Left lobe of liver (tissue), 2 donors: ENCODE measurements at regions not wholly inside any gene's neighbourhood (a gene's known extent, or its start where the extent isn't known, plus 50 kb on each side); places are given as distances from the start of the nearest gene placed in this dataset.

Experiments
- ATAC-seq: fragments of 200-7000 bp; cut with Tn5 transposase; one replicate; pipeline ENCODE4 v1.9.1; 2020; ENCODE audit warnings: mild to moderate bottlenecking, moderate library complexity
- DNase-seq: peaks from one replicate; pipeline ENCODE4 v3.0.0-alpha.2; 2020; ENCODE audit warnings: low spot score
- donor health status: DM: no; HTN: no; CAD: no; lungs with moderate emphysema.
- donor health status: DM: no; HTN: yes; CAD: no.

DNA sequence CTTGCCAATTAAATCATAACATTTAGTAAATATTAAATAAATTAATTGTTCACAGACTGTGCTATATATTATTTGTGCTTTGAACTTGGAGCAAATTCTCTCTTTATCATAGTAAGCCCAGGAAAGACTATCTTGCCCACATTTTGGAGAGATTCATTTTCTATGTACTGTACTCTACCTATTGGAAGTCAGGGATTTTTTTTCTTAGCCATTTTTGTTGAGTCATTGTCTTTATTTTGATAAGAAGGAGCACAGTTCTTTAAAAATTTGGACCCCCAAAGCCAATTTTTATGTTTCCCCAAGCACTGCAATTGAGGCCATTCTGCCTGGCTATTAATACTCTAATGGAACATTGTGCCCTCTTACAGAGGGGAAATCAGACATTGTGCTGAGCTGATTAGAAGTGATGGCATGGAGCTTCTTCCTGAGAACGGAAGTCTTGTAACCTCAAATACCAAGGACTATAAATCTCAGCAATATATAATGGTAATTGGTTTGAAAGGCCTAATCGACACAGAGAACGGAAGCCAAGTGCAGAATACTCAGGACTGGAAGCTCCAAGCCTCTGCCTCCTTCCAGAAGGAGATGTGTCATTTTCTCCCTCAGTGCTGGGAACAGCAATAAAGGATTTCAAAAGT lies 188.8 kb upstream of the PAPPA start:
- DNase-seq (no peak), ATAC-seq (no peak)

GRCh38 chr9:115966660-115967059 lies 186.9 kb upstream of the PAPPA start:
- DNase-seq (no peak), ATAC-seq (peak; percentile 21)

DNA sequence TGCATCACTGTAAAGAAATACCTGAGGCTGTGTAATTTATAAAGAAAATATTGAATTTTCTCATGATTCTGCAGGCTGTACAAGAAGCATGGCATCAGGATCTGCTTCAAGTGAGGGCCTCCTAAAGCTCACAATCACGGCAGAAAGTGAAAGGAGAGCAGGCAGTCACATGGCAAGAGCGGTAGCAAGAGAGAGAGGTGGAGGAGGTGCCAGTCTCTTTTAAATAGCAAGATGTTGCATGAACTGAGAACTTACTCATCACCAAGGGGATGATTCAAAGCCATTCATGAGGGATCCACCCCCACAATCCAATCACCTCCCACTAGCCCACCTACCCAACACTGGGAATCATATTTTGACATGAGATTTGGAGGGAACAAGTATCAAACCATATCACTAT lies 184.5 kb upstream of the PAPPA start:
- ATAC-seq: no peak
- DNase-seq: no peak

DNA sequence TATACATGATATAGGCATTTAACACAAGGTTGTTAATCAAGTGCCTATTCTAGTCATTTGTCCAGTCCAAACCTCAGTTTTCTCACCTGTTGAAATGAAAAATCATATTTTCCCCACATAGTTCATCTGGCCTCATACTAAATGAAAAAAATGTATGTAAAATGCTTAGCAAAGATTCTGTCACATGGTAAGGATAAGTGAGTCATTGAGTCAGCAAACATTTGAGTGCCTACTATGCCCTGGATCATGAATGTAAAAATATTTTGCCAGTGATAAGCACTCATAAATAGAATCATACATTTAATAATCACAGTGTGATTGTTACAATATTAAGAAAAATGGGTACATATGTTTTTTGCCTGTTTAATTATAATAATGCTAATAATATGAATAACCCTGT lies 181.2 kb upstream of the PAPPA start:
- no peak for ATAC-seq
- DNase-seq: no peak

- ATAC-seq: no peak
- no peak for DNase-seq
Observed at GRCh38 chr9:115972843-115973595, 180.6 kb upstream of the PAPPA start.

GRCh38 chr9:115976781-115977180 lies 176.8 kb upstream of the PAPPA start:
- ATAC-seq (no peak), DNase-seq (no peak)

DNA sequence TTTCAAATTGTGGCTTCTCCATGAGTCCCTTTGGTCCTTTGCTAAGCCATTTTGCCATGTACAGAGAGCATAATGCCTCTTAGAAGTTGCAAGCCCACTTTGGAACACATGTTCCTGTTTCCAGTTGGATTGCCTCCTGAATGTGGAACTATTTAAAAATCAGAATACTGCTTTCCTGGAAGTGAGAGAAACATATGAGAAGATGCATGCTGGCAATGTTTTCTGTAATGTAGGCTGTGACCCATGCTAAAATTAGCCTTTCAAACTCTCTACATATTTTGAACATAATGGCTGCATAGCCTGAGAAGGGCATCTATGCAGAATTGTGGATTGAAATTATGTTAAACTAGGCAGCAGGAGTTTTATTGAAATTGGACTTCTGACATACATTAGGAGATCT lies 175.5 kb upstream of the PAPPA start:
- no peak for ATAC-seq
- no peak for DNase-seq

DNA sequence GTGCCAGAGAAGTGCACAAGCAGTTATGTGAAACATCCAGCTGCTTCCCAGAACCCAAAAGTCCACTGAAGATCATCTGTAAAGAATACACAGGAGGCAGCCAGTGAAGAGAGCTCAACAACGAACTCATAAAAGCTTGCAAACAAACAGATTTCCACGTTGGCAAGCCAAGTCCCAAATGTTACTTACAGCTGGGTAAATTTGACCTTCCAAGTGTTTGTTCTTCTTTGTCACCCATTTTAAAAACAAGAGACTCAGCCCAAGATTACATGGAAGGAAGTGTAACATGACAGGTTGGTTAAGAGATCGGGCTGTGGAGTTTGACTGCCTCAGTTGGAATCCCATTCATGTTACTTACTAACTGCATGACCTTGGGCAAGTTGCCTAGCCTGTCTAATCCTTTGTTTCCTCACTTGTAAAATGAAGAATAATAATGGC lies 174.9 kb upstream of the PAPPA start:
- ATAC-seq (no peak), DNase-seq (no peak)

GRCh38 chr9:115980054-115980453 lies 173.5 kb upstream of the PAPPA start:
- ATAC-seq: no peak
- no peak for DNase-seq

GRCh38 chr9:115980502-115980901 lies 173.1 kb upstream of the PAPPA start:
- ATAC-seq (no peak), DNase-seq (no peak)

- ATAC-seq: no peak
- no peak for DNase-seq
Observed at GRCh38 chr9:115980976-115981375, 172.6 kb upstream of the PAPPA start.

- no peak for DNase-seq
- no peak for ATAC-seq
Observed at GRCh38 chr9:115983366-115983765, 170.2 kb upstream of the PAPPA start.

DNA sequence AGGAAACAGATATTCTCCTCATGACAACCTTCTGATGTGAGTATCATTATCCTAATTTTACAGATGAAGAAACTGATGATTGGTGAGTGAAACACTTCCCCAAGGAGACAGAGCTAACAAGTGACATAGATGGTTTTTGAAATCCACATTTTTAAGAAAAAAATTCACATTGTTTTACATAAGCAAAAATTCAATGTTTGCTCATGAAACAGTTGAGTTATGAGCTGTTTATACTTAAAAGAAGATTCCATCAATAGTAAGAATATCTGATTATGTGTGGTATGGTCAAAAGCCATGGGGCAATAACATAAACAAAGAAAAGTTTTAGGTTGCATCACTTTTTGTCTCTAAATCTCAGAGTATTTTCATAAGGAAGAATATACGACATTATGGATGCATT lies 167.9 kb upstream of the PAPPA start:
- no peak for ATAC-seq
- DNase-seq: no peak

GRCh38 chr9:115986508-115986907 lies 167.1 kb upstream of the PAPPA start:
- DNase-seq (no peak), ATAC-seq (no peak)

DNA sequence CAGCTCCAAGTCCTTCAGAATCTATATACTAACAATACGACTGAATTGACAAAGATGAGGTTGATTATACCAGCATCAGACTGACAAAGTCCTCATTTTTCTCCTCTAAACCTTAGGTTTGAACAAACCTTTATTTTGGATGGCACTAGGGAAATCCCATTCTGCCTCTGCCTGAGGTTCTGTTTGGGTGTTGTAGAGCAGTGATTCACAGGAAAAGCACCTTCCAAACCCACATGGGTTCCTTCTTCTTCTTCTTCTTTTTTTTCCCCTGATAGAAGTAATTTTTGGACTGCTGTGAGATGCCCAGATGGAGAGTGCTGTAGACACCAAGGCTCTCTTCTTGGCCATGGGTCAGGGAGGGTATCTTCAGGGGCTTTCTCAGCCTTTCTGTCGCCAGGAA lies 164.9 kb upstream of the PAPPA start:
- ATAC-seq (no peak), DNase-seq (no peak)

GRCh38 chr9:115989831-115990230 lies 163.8 kb upstream of the PAPPA start:
- DNase-seq (no peak), ATAC-seq (no peak)

DNA sequence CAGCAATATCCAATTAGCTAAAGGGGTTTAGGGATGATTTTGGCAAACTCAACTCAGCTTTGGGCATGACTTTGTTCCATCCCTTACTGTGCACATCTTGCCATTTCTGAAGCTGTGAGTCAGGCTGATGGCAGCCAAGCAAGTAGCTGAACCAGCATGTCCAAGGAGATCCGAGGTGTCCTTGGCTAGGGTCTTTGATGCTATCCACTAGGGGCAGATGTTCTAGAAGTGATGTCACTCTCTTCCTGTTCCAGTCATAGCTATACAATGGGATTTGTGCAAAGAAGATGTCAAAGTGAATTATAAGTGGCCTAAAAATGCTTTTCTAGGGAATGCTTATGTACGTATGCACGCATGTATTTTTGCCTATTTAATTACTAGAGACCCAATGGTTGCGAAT lies 160.8 kb upstream of the PAPPA start:
- ATAC-seq (no peak), DNase-seq (no peak)

- no peak for DNase-seq
- no peak for ATAC-seq
Observed at GRCh38 chr9:115997923-115998322, 155.7 kb upstream of the PAPPA start.

- no peak for ATAC-seq
Observed at GRCh38 chr9:115998666-115999065, 154.9 kb upstream of the PAPPA start.

GRCh38 chr9:115999498-115999897 lies 154.1 kb upstream of the PAPPA start:
- no peak for ATAC-seq

More at GRCh38 chr9:115998666-115999065, 154.9 kb upstream of the PAPPA start:
- DNase-seq: no peak

DNA sequence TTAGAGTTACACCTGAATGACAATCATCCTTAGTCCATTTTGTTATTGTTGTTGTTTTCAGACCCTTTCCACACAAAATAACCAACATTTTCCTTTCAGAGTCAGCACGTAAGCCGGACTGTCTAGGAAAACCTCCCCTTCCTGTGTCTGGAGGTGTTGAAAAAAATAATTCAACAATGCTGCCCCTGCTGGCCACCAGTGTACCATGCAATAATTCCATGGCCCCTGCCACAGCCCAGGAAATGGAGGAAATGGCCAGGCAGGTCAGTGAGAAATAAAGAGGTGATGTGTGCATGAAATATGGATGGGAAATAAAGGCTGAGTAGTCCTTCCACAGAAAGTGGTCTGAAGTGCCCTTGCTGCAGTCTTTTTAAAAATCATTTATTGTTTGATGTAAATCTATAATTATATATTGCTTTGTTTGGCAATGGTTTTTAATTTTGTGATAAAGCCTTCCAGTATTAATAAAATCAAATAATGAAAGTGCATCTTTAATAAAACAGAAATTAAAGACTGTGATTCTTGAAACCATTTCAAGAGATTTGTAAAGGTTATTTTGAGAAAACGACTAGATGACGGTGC lies 152.8 kb upstream of the PAPPA start:
- ATAC-seq (peak; percentile 74), DNase-seq (no peak)

More at GRCh38 chr9:115999498-115999897, 154.1 kb upstream of the PAPPA start:
- DNase-seq: no peak

- DNase-seq (no peak), ATAC-seq (no peak)
Observed at GRCh38 chr9:116002181-116002580, 151.4 kb upstream of the PAPPA start.
